ENCODE measurements at regions not wholly inside any gene's neighbourhood (a gene's known extent, or its start where the extent isn't known, plus 50 kb on each side); places are given as distances from the start of the nearest gene placed in this dataset.
A peak's percentile ranks its signal among the peaks of the same experiment; 100 is the strongest.

GRCh38 chr10:3976718-3977117 is 191.7 kb upstream of the KLF6 start:
- Mint-ChIP-seq H3K4me1 (peaks cover 54% of the 10 kb centered on the region), H3K4me3 (no peak overlapping the region), H3K36me3 (peaks cover 30% of the 10 kb centered on the region), H3K27ac (no peak overlapping the region), H3K9me3 (ENCODE audit: low read depth) (peaks cover 10% of the 10 kb centered on the region), H3K27me3 (no peaks in the 10 kb centered on the region)
- ATAC-seq (no peak), DNase-seq (no peak)
- CTCF ChIA-PET: no interaction called here

GRCh38 chr10:3976171-3976570 is 191.2 kb upstream of the KLF6 start:
- Mint-ChIP-seq H3K4me1 (peaks cover 54% of the 10 kb centered on the region), H3K36me3 (peaks cover 32% of the 10 kb centered on the region), H3K27ac (no peak overlapping the region), H3K9me3 (ENCODE audit: low read depth) (peaks cover 10% of the 10 kb centered on the region), H3K4me3 (no peak overlapping the region), H3K27me3 (no peaks in the 10 kb centered on the region)
- DNase-seq: no peak
- CTCF ChIA-PET: no interaction called here
- no peak for ATAC-seq

- peaks cover 34% of the 10 kb centered on the region for H3K36me3 Mint-ChIP-seq
- CTCF ChIA-PET: interaction anchor here (1.3 kb wide), 1 partner anchor 155 kb away, joined by 3 read pairs; no protein-coding TSS in a partner anchor
- no peaks in the 10 kb centered on the region for H3K27me3 Mint-ChIP-seq
- H3K27ac Mint-ChIP-seq: no peak overlapping the region
- peaks cover 54% of the 10 kb centered on the region for H3K4me1 Mint-ChIP-seq
- DNase-seq (no peak), ATAC-seq (no peak)
- no peak overlapping the region for H3K4me3 Mint-ChIP-seq
- H3K9me3 Mint-ChIP-seq (ENCODE audit: low read depth): peaks cover 10% of the 10 kb centered on the region
Measured at GRCh38 chr10:3975016-3975415, 190.0 kb upstream of the KLF6 start.

- H3K4me1 Mint-ChIP-seq: peaks cover 53% of the 10 kb centered on the region
- ATAC-seq: peak; percentile 90
Measured at GRCh38 chr10:3972460-3973301, 187.7 kb upstream of the KLF6 start.

GRCh38 chr10:3971713-3972112 is 186.7 kb upstream of the KLF6 start:
- Mint-ChIP-seq H3K4me3 (no peak overlapping the region), H3K4me1 (peaks cover 56% of the 10 kb centered on the region), H3K27ac (peak overlapping the region; percentile 96), H3K36me3 (peaks cover 32% of the 10 kb centered on the region), H3K9me3 (ENCODE audit: low read depth) (peaks cover 10% of the 10 kb centered on the region), H3K27me3 (no peaks in the 10 kb centered on the region)
- DNase-seq (no peak), ATAC-seq (no peak)
- CTCF ChIA-PET: interaction anchor here (0.9 to 4.1 kb wide), 7 partner anchors 10 to 159 kb away, joined by 3 to 36 read pairs (median 5); no protein-coding TSS in a partner anchor

More at GRCh38 chr10:3972460-3973301, 187.7 kb upstream of the KLF6 start:
- H3K27ac Mint-ChIP-seq: peak overlapping the region; percentile 96
- peaks cover 26% of the 10 kb centered on the region for H3K36me3 Mint-ChIP-seq
- no peaks in the 10 kb centered on the region for H3K27me3 Mint-ChIP-seq
- H3K9me3 Mint-ChIP-seq (ENCODE audit: low read depth): peaks cover 6% of the 10 kb centered on the region
- peak overlapping the region; percentile 62 for H3K4me3 Mint-ChIP-seq
- CTCF ChIA-PET: interaction anchor here (0.9 to 4.1 kb wide), 7 partner anchors 9 to 158 kb away, joined by 3 to 36 read pairs (median 5); no protein-coding TSS in a partner anchor
- peak; percentile 76 for DNase-seq

- Mint-ChIP-seq H3K4me1 (peaks cover 58% of the 10 kb centered on the region), H3K36me3 (peaks cover 41% of the 10 kb centered on the region), H3K27ac (peak overlapping the region; percentile 96), H3K27me3 (no peaks in the 10 kb centered on the region), H3K9me3 (ENCODE audit: low read depth) (peaks cover 11% of the 10 kb centered on the region), H3K4me3 (peak overlapping the region; percentile 15)
- CTCF ChIA-PET: interaction anchor here (1.2 to 4.1 kb wide), 3 partner anchors 10 to 110 kb away, joined by 3 to 36 read pairs (median 3); no protein-coding TSS in a partner anchor
- peak; percentile 64 for ATAC-seq
- no peak for DNase-seq
Measured at GRCh38 chr10:3969876-3970666, 185.1 kb upstream of the KLF6 start.

GRCh38 chr10:3968727-3969126 is 183.7 kb upstream of the KLF6 start:
- peaks cover 61% of the 10 kb centered on the region for H3K4me1 Mint-ChIP-seq
- peaks cover 6% of the 10 kb centered on the region for H3K9me3 Mint-ChIP-seq (ENCODE audit: low read depth)
- no peaks in the 10 kb centered on the region for H3K27me3 Mint-ChIP-seq
- DNase-seq: no peak
- peaks cover 44% of the 10 kb centered on the region for H3K36me3 Mint-ChIP-seq
- H3K4me3 Mint-ChIP-seq: no peak overlapping the region
- no peak for ATAC-seq
- CTCF ChIA-PET: no interaction called here
- H3K27ac Mint-ChIP-seq: no peak overlapping the region

GRCh38 chr10:3964516-3964915 is 179.5 kb upstream of the KLF6 start:
- Mint-ChIP-seq H3K4me1 (peaks cover 62% of the 10 kb centered on the region), H3K4me3 (no peak overlapping the region), H3K9me3 (ENCODE audit: low read depth) (peaks cover 6% of the 10 kb centered on the region), H3K27me3 (no peaks in the 10 kb centered on the region), H3K27ac (no peak overlapping the region), H3K36me3 (peaks cover 36% of the 10 kb centered on the region)
- ATAC-seq (no peak), DNase-seq (no peak)
- CTCF ChIA-PET: no interaction called here

GRCh38 chr10:3963191-3963673 is 178.2 kb upstream of the KLF6 start:
- peaks cover 6% of the 10 kb centered on the region for H3K9me3 Mint-ChIP-seq (ENCODE audit: low read depth)
- peaks cover 61% of the 10 kb centered on the region for H3K4me1 Mint-ChIP-seq
- H3K36me3 Mint-ChIP-seq: peaks cover 35% of the 10 kb centered on the region

GRCh38 chr10:3961082-3961481 is 176.1 kb upstream of the KLF6 start:
- ATAC-seq: peak; percentile 98
- H3K4me3 Mint-ChIP-seq: peak overlapping the region; percentile 65
- no peaks in the 10 kb centered on the region for H3K9me3 Mint-ChIP-seq (ENCODE audit: low read depth)
- peak overlapping the region; percentile 82 for H3K27ac Mint-ChIP-seq
- CTCF ChIA-PET: interaction anchor here (1.1 to 4.8 kb wide), 12 partner anchors 8 to 179 kb away, joined by 3 to 36 read pairs (median 5); partner anchors contain the start of gene KLF6
- peak; percentile 91 for DNase-seq
- H3K27me3 Mint-ChIP-seq: no peaks in the 10 kb centered on the region
- H3K36me3 Mint-ChIP-seq: peaks cover 18% of the 10 kb centered on the region
- H3K4me1 Mint-ChIP-seq: peaks cover 55% of the 10 kb centered on the region

More at GRCh38 chr10:3963191-3963673, 178.2 kb upstream of the KLF6 start:
- no peaks in the 10 kb centered on the region for H3K27me3 Mint-ChIP-seq
- H3K27ac Mint-ChIP-seq: peak overlapping the region; percentile 20
- ATAC-seq: no peak
- H3K4me3 Mint-ChIP-seq: peak overlapping the region; percentile 19
- CTCF ChIA-PET: interaction anchor here (1.0 kb wide), 1 partner anchor 9 kb away, joined by 3 read pairs; no protein-coding TSS in a partner anchor
- no peak for DNase-seq

GRCh38 chr10:3960496-3960895 is 175.5 kb upstream of the KLF6 start:
- H3K27ac Mint-ChIP-seq: peak overlapping the region; percentile 82
- DNase-seq: no peak
- CTCF ChIA-PET: interaction anchor here (1.1 to 4.8 kb wide), 13 partner anchors 8 to 179 kb away, joined by 3 to 36 read pairs (median 5); partner anchors contain the start of gene KLF6
- H3K36me3 Mint-ChIP-seq: peaks cover 15% of the 10 kb centered on the region
- ATAC-seq: peak; percentile 14
- peak overlapping the region; percentile 65 for H3K4me3 Mint-ChIP-seq
- H3K9me3 Mint-ChIP-seq (ENCODE audit: low read depth): no peaks in the 10 kb centered on the region
- H3K4me1 Mint-ChIP-seq: peaks cover 55% of the 10 kb centered on the region
- no peaks in the 10 kb centered on the region for H3K27me3 Mint-ChIP-seq

- H3K4me1 Mint-ChIP-seq: peaks cover 55% of the 10 kb centered on the region
- CTCF ChIA-PET: interaction anchor here (1.1 to 4.8 kb wide), 9 partner anchors 9 to 174 kb away, joined by 3 to 36 read pairs (median 5); partner anchors contain the start of gene KLF6
Measured at GRCh38 chr10:3959370-3960325, 174.6 kb upstream of the KLF6 start.

More at GRCh38 chr10:3959370-3960325, 174.6 kb upstream of the KLF6 start:
- ATAC-seq (no peak), DNase-seq (peak; percentile 59)
- peak overlapping the region; percentile 82 for H3K27ac Mint-ChIP-seq
- peak overlapping the region; percentile 48 for H3K4me3 Mint-ChIP-seq
- H3K27me3 Mint-ChIP-seq: no peaks in the 10 kb centered on the region
- peaks cover 10% of the 10 kb centered on the region for H3K36me3 Mint-ChIP-seq
- H3K9me3 Mint-ChIP-seq (ENCODE audit: low read depth): no peaks in the 10 kb centered on the region
